Activated CD4-positive, alpha-beta T cell treated with anti-CD3 and anti-CD28 coated beads, Interleukin-2, Interleukin-4, amounts not matched to agents 100 ng/mL and 50 ng/mL, durations not matched to agents 16 hours and 8 hours (primary cell): ENCODE measurements at regions not wholly inside any gene's neighbourhood (a gene's known extent, or its start where the extent isn't known, plus 50 kb on each side); places are given as distances from the start of the nearest gene placed in this dataset.
"Not testable (repeated sequence)": the region's sequence is repeated elsewhere in the genome, so short reads cannot be mapped to it uniquely, and the experiment has no call there.

ENCODE experiments used
- DNase-seq: peaks from one replicate; pipeline ENCODE4 v3.0.0-alpha.2; 2020; ENCODE audit warnings: low spot score

GRCh38 chr16:17939723-17940122 is 396.8 kb downstream of the NPIPA8 start:
- DNase-seq = no peak

GRCh38 chr16:17939122-17939536 is 397.4 kb downstream of the NPIPA8 start:
- peak; percentile 4 for DNase-seq

- no peak for DNase-seq
Measured at GRCh38 chr16:17938546-17938945, 398.0 kb downstream of the NPIPA8 start.

GRCh38 chr16:17936766-17937402 is 399.7 kb downstream of the NPIPA8 start:
- no peak for DNase-seq

- DNase-seq = no peak
Measured at GRCh38 chr16:17930280-17930679, 406.3 kb downstream of the NPIPA8 start.

- no peak for DNase-seq
Measured at GRCh38 chr16:17926866-17927399, 409.6 kb downstream of the NPIPA8 start.

GRCh38 chr16:17926461-17926860 is 410.1 kb downstream of the NPIPA8 start:
- no peak for DNase-seq

GRCh38 chr16:17925761-17926160 is 410.8 kb downstream of the NPIPA8 start:
- no peak for DNase-seq

GRCh38 chr16:17921357-17921978 is 415.1 kb downstream of the NPIPA8 start:
- peak; percentile 64 for DNase-seq

- DNase-seq = no peak
Measured at GRCh38 chr16:17917316-17918019, 419.1 kb downstream of the NPIPA8 start.

- no peak for DNase-seq
Measured at GRCh38 chr16:17915791-17916190, 420.7 kb downstream of the NPIPA8 start.

GRCh38 chr16:17914168-17914567 is 422.4 kb downstream of the NPIPA8 start:
- DNase-seq = no peak

GRCh38 chr16:17911578-17911977 is 425.0 kb downstream of the NPIPA8 start:
- DNase-seq = not testable (repeated sequence)

GRCh38 chr16:17906626-17907025 is 429.9 kb downstream of the NPIPA8 start:
- DNase-seq = not testable (repeated sequence)

- DNase-seq = no peak
Measured at GRCh38 chr16:17901309-17901708, 430.5 kb upstream of the XYLT1 start.

GRCh38 chr16:17899141-17899540 is 428.4 kb upstream of the XYLT1 start:
- no peak for DNase-seq

- DNase-seq = peak; percentile 15
Measured at GRCh38 chr16:17887963-17888362, 417.2 kb upstream of the XYLT1 start.

- DNase-seq = no peak
Measured at GRCh38 chr16:17885659-17886207, 415.0 kb upstream of the XYLT1 start.

GRCh38 chr16:17877821-17878360 is 407.1 kb upstream of the XYLT1 start:
- DNase-seq = no peak

- DNase-seq = no peak
Measured at GRCh38 chr16:17866996-17867395, 396.2 kb upstream of the XYLT1 start.

GRCh38 chr16:17861981-17862479 is 391.3 kb upstream of the XYLT1 start:
- no peak for DNase-seq

- DNase-seq = no peak
Measured at GRCh38 chr16:17858061-17858460, 387.3 kb upstream of the XYLT1 start.
